ENCODE measurements at regions not wholly inside any gene's neighbourhood (a gene's known extent, or its start where the extent isn't known, plus 50 kb on each side); places are given as distances from the start of the nearest gene placed in this dataset.
A peak's percentile ranks its signal among the peaks of the same experiment; 100 is the strongest.

DNA sequence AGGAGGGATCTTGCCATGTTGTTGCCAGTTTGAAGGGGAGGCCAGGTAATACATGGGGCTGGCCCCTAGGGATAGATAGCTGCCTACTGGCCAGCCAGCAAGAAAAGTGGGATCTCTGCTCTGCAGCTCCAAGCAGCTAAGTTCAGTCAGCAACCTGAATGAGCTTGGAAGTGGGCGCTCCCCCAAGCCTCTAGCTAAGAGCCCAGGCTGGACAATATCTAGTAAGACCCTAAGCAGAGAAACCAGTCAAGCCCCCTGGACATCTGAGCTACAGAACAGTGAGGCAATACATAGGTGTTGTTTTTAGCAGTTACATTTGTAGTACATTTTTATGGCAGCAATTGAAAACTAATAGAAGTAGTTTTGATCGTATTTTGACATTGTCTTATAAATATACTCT lies 409.8 kb upstream of the SMIM21 start:
- H3K4me3 ChIP-seq (ENCODE audit: low read depth, low read length): no peak overlapping the region
- DNase-seq (ENCODE audit: low read depth): no peak

GRCh38 chr18:75836516-75836915 lies 409.0 kb upstream of the SMIM21 start:
- DNase-seq (ENCODE audit: low read depth): no peak

DNA sequence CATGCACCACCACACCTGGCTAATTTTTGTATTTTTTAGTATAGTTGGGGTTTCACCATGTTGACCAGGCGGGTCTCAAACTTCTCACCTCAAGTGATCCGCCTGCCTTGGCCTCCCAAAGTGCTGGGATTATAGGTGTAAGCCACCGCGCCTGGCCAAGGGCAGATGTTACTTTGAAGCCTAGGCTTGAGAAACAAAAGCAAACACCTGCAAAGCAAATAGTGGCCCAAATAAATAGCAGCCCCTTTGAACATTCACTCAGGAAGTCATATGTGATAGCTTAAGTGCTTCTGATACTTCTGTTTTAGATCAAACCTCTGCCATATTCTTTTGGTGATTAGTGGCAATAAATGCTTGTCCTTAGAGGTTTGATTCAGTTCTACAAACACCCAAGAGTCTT lies 404.5 kb upstream of the SMIM21 start:
- no peak for DNase-seq (ENCODE audit: low read depth)
- H3K4me3 ChIP-seq (ENCODE audit: low read depth, low read length): no peak overlapping the region

More at GRCh38 chr18:75836516-75836915, 409.0 kb upstream of the SMIM21 start:
- no peak overlapping the region for H3K4me3 ChIP-seq (ENCODE audit: low read depth, low read length)

GRCh38 chr18:75830828-75831227 lies 403.3 kb upstream of the SMIM21 start:
- no peak for DNase-seq (ENCODE audit: low read depth)
- no peak overlapping the region for H3K4me3 ChIP-seq (ENCODE audit: low read depth, low read length)

- no peak for DNase-seq (ENCODE audit: low read depth)
Observed at GRCh38 chr18:75829091-75829490, 401.6 kb upstream of the SMIM21 start.

GRCh38 chr18:75828379-75828778 lies 400.9 kb upstream of the SMIM21 start:
- DNase-seq (ENCODE audit: low read depth): no peak
- H3K4me3 ChIP-seq (ENCODE audit: low read depth, low read length): no peak overlapping the region

More at GRCh38 chr18:75829091-75829490, 401.6 kb upstream of the SMIM21 start:
- no peak overlapping the region for H3K4me3 ChIP-seq (ENCODE audit: low read depth, low read length)

DNA sequence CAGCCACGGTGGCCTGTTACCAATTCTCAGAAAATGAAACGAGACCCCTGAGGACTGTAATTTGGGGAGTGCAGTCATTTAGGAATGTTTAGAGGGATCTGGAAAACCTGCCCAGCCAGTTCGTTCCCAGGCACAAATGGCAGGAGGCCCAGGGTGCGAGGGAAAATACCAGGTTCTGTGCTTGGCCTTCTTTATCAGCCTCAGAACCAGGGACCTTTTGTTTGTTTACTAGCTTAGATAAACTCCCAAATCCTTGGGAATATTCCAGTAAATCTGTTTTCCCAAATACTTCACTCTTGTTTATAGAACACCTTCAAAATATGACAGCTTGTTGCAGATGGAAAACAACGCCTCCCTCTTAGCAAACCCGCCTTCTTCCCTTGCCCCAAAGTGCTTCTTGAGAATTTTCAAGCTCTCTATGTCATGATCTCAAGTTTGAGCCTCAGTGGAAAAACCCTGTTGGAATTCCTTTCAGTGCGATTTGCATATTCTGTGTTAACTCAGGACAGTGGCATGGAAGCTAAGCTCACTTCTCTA lies 400.3 kb upstream of the SMIM21 start:
- no peak for DNase-seq (ENCODE audit: low read depth)
- H3K4me3 ChIP-seq (ENCODE audit: low read depth, low read length): no peak overlapping the region

DNA sequence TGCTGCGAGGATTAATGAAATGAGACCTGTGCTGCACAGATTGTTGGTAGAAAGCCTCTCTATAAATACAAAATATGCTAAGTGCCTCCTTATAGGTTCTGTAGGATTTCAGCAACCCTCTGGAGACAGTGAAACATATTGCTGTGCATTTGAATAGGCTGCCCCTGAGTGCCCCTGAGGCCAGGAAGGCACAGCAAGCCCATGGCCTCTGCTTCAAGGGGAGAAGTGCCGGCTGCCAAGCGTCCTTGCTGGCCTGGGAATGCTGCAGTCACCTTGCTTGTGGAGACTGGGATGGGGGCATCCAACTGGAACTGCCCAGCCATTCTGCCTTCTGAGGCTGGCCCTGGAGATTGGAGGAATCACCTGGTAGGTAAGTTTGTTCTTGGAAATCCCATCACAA lies 397.2 kb upstream of the SMIM21 start:
- DNase-seq (ENCODE audit: low read depth): no peak
- H3K4me3 ChIP-seq (ENCODE audit: low read depth, low read length): no peak overlapping the region

DNA sequence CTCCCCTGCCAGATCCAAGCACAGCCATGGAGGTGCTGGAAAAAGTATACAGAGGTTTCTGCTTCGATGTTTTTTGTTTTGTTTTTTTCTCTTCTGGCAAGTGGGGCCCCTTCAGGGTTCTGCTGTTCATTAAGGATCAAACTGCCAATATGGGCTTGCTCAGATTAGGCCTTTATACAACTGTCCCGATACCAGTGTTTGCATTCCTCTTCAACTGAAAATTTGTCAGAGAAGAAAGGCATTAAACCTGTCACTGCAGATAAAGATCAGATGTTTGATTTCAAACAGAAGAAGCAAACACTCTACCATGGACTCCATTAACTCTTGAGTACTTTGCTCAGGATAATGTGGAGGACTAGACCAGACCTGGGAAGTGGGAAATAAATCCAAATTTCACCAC lies 396.0 kb upstream of the SMIM21 start:
- no peak overlapping the region for H3K4me3 ChIP-seq (ENCODE audit: low read depth, low read length)
- DNase-seq (ENCODE audit: low read depth): no peak

DNA sequence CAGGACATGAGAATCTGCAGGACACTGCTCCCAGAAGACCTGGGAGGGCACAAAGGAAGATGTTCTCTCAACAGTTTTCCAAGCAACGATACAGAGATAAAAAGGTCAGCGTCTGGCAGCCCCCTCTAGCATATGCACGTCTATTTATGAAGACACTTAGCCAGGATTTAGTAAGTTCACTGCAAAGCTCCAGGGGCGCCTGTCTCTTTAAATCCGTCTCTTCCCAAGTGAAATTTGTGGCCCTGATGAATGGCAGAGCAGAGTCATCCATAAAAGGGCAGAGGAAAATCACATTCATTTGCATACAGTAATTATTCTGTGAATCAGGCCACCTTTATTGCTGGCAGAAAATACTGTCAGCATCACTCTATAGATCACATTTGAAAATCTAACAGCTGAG lies 390.9 kb upstream of the SMIM21 start:
- DNase-seq (ENCODE audit: low read depth): no peak
- H3K4me3 ChIP-seq (ENCODE audit: low read depth, low read length): no peak overlapping the region

GRCh38 chr18:75815767-75816166 lies 388.3 kb upstream of the SMIM21 start:
- no peak for DNase-seq (ENCODE audit: low read depth)
- H3K4me3 ChIP-seq (ENCODE audit: low read depth, low read length): no peak overlapping the region

DNA sequence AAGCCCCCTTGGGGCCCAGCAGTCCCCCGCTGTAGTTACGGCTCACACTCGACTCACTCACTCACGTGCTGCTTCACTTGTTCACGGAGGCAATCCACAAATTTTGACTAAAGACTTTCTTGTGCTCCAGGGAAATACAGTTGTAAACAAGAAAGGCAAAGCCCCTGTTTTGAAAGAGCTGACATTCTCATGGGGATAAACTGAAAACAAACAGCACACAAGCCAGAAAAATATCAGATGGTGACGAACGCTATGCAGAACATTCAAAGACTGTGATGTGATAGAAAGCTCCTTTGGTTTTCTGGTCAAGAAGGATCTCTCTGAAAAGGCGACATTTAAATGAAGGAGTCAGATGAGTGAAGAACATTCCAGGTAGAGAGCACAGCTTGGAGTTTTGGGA lies 385.3 kb upstream of the SMIM21 start:
- H3K4me3 ChIP-seq (ENCODE audit: low read depth, low read length): no peak overlapping the region
- DNase-seq (ENCODE audit: low read depth): no peak

DNA sequence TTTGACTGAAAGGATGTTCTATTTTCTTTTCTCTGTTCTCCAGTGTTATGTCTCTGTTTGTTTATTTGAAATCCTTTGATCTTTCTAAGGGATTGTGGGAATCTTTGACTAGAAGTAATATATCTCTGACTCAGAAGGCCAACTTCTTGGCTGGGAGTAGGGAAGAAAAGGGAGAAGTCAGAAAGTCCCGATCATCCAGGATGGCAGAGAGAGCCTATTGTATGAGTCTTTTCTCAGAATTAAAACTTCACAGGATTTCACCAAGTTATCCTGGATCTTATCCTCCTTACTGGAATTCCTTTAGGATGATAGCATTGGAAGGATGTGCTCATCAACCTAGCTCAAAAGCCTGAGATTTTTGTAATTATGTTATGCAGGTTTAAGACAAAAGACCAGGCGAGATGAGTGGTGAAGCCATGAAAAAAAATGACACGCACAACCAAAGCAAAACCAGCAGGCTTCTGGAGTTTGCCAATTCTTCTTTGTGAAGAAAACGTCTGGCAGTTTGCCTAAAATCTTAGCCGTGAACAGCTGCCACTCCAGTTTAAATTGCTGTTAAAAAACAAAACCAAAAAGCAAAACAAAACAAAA lies 383.6 kb upstream of the SMIM21 start:
- H3K4me3 ChIP-seq (ENCODE audit: low read depth, low read length): no peak overlapping the region
- peak; percentile 6 for DNase-seq (ENCODE audit: low read depth)

GRCh38 chr18:75810516-75810915 lies 383.0 kb upstream of the SMIM21 start:
- no peak overlapping the region for H3K4me3 ChIP-seq (ENCODE audit: low read depth, low read length)
- DNase-seq (ENCODE audit: low read depth): no peak

GRCh38 chr18:75809926-75810255 lies 382.4 kb upstream of the SMIM21 start:
- H3K4me3 ChIP-seq (ENCODE audit: low read depth, low read length): no peak overlapping the region
- no peak for DNase-seq (ENCODE audit: low read depth)

GRCh38 chr18:75809151-75809925 lies 381.8 kb upstream of the SMIM21 start:
- H3K4me3 ChIP-seq (ENCODE audit: low read depth, low read length): no peak overlapping the region
- DNase-seq (ENCODE audit: low read depth): no peak

DNA sequence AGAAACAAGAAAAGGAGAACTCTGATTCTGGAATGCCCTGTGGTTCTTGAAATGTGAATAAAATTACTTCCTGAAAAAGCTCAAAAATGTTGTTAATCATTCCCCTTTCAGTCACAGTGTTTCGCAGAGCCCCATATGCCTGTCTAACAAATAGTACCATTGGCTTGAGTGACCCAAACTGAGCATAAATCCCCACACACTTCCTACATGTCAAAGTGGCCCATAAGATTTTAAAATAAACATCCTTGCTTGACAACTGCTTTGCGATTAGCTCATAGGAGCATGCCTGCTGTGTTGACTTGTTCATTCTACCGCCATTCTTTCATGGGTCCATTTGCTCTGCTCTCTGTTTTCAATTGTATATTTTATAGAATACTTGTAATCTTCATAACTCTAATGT lies 377.8 kb upstream of the SMIM21 start:
- H3K4me3 ChIP-seq (ENCODE audit: low read depth, low read length): no peak overlapping the region
- no peak for DNase-seq (ENCODE audit: low read depth)

- no peak overlapping the region for H3K4me3 ChIP-seq (ENCODE audit: low read depth, low read length)
- DNase-seq (ENCODE audit: low read depth): no peak
Observed at GRCh38 chr18:75802681-75803080, 375.2 kb upstream of the SMIM21 start.

DNA sequence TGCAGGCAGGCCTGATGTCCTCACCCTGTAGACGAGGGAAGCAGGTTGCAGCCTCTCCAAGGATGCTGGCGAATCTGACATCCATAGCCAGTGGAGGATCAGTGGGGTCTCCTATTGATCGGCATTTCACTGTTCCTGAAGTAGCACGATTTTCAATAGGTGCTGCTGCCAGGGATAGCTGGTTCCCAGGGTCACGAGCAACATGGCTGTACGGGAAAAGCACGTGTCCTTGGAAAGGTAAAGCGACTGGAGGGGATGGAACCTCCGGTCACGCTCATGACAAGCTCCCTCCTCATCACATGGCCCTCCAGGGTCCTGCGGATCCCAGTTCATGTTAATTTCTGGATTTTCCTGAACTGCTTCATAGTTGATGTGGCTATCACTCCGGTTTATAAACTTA lies 373.7 kb upstream of the SMIM21 start:
- no peak overlapping the region for H3K4me3 ChIP-seq (ENCODE audit: low read depth, low read length)
- DNase-seq (ENCODE audit: low read depth): no peak

- H3K4me3 ChIP-seq (ENCODE audit: low read depth, low read length): no peak overlapping the region
Observed at GRCh38 chr18:75800331-75800648, 372.8 kb upstream of the SMIM21 start.

More at GRCh38 chr18:75800331-75800648, 372.8 kb upstream of the SMIM21 start:
- no peak for DNase-seq (ENCODE audit: low read depth)
